ENCODE measurements at regions not wholly inside any gene's neighbourhood (a gene's known extent, or its start where the extent isn't known, plus 50 kb on each side); places are given as distances from the start of the nearest gene placed in this dataset.

GRCh38 chr6:18530201-18530600, 143.1 kb downstream of the RNF144B start:
- Histone ChIP-seq H3K4me1 (ENCODE audit: control insufficient read depth, extremely low read depth, insufficient read depth, low read length) (peaks cover 2% of the 10 kb centered on the region), H3K36me3 (ENCODE audit: control insufficient read depth in 2 of 2, extremely low read depth in 1 of 2, insufficient read depth in 2 of 2, low read length in 2 of 2) (no peaks in the 10 kb centered on the region), H3K79me2 (ENCODE audit: control insufficient read depth, insufficient read depth, low read length) (no peaks in the 10 kb centered on the region), H3K27me3 (ENCODE audit: control insufficient read depth in 2 of 2, insufficient read depth in 2 of 2, low read length in 2 of 2) (peaks cover 5 to 22% of the 10 kb centered on the region in 2 experiments), H3K9ac (replicated peaks; ENCODE audit: extremely low read depth, insufficient read depth, low read length) (no peak overlapping the region), H3K4me2 (ENCODE audit: insufficient read depth, low read length) (no peak overlapping the region), H4K20me1 (replicated peaks; ENCODE audit: control insufficient read depth, extremely low read depth, insufficient read depth, low read length) (no peaks in the 10 kb centered on the region), H3K9me3 (replicated peaks; ENCODE audit: control insufficient read depth, insufficient read depth, low read length) (no peaks in the 10 kb centered on the region), H3K9me1 (replicated peaks; ENCODE audit: control insufficient read depth, extremely low read depth, insufficient read depth, low read length) (no peaks in the 10 kb centered on the region), H3K4me3 (replicated peaks in 1 of 3; ENCODE audit: insufficient read depth in 1 of 3, low read depth in 1 of 3, low read length in 3 of 3) (no peak overlapping the region), H2AFZ (ENCODE audit: low read depth, low read length) (no peak overlapping the region), H3K27ac (ENCODE audit: insufficient read depth, low read depth, low read length) (no peak overlapping the region)
- ChIA-PET CTCF (interaction anchor here (1.0 to 7.4 kb wide), 3 partner anchors 66 to 1596 kb away, joined by 3 to 87 read pairs (median 4); no protein-coding TSS in a partner anchor), POLR2A (no interaction called here)
- intact Hi-C loops (cut with micrococcal nuclease) = no loop called here
- no peak for FAIRE-seq
- dilution Hi-C loops (cut with MboI; ENCODE audit: extremely low pct_ligation_motif_present, low sequenced_read_pairs) = no loop called here
- DNase-seq (ENCODE audit: low read depth, low spot score) = no peak
- no peak for TF ChIP-seq GATA2 (IDR thresholded peaks at IDR 0.05; ENCODE audit: insufficient read depth, insufficient read length, low read depth, low read length)
- no peak for TF ChIP-seq CTCF (IDR thresholded peaks at IDR 0.05; ENCODE audit: extremely low read depth in 1 of 2, insufficient read depth in 1 of 2, low read depth in 1 of 2, low read length in 2 of 2)
- no peak for TF ChIP-seq FOS (IDR thresholded peaks at IDR 0.05; ENCODE audit: borderline replicate concordance, insufficient read depth, low read length)
- no peak for TF ChIP-seq MYC (IDR thresholded peaks at IDR 0.05; ENCODE audit: low read depth, low read length)
- no peak for TF ChIP-seq JUN (IDR thresholded peaks at IDR 0.05; ENCODE audit: borderline replicate concordance, insufficient read depth, insufficient read length, low read depth)
- no peak for TF ChIP-seq MAX (IDR thresholded peaks at IDR 0.05; ENCODE audit: insufficient read depth, insufficient read length)
- no peak for TF ChIP-seq POLR2A (IDR thresholded peaks at IDR 0.05; ENCODE audit: low read depth, low read length)
- no peak for TF ChIP-seq POLR2AphosphoS5 (IDR thresholded peaks at IDR 0.05; ENCODE audit: insufficient read depth, low read depth, low read length)
- TF ChIP-seq EZH2 (IDR thresholded peaks at IDR 0.05; ENCODE audit: borderline replicate concordance, low read depth, low read length, severe bottlenecking) = no peak
- BruUV-seq (replicated peaks) = no TSS peak

Data from endothelial cell of umbilical vein (primary cell).